Stimulated activated CD8-positive, alpha-beta memory T cell treated with anti-CD3 and anti-CD28 coated beads, Interleukin-12 subunit alpha, Interleukin-12 subunit beta, amount 100 ng/mL, for 4 hours (primary cell): ENCODE measurements at regions not wholly inside any gene's neighbourhood (a gene's known extent, or its start where the extent isn't known, plus 50 kb on each side); places are given as distances from the start of the nearest gene placed in this dataset.

Experiments
- DNase-seq: peaks from one replicate; pipeline ENCODE4 v3.0.0-alpha.2; 2020; ENCODE audit warnings: low read depth

DNA sequence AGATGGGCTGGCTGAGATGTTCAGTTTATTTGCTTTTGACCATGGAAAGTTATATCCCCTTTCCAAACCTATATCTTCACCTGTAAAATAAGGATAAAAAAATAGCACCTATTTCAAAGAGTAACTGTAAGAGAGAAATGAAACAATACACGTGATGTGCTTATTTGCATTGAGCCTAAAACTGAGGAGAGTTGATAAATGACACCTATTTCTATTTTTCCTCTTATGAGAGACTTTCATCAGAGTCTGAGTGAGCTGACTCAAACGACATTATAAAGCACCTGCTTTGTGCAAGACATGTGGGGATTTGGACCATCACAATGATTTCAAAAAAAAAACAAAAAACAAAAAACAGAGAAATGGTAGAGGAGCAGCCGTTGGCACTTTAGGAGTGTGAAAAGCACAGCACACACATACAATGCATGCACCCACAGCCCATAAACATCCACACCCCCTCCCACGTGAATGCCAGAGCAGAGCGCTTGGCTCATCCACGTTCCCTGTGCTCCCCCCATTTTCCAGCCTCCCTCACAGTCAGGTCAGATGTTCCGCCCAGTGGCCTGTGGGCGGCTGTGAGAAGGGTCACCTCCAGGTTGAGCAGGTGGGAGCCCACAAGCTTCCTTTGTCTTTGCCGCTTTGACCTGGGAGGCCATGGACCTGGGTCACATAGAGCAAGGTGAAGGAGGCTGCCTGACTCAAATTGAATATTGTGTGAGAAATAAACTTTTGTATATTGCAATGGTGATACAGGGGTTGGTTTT, 253.2 kb upstream of the ZNF32 start:
- DNase-seq, result no peak

- DNase-seq, result no peak
Measured at GRCh38 chr10:43901302-43901701, 252.6 kb upstream of the ZNF32 start.

DNA sequence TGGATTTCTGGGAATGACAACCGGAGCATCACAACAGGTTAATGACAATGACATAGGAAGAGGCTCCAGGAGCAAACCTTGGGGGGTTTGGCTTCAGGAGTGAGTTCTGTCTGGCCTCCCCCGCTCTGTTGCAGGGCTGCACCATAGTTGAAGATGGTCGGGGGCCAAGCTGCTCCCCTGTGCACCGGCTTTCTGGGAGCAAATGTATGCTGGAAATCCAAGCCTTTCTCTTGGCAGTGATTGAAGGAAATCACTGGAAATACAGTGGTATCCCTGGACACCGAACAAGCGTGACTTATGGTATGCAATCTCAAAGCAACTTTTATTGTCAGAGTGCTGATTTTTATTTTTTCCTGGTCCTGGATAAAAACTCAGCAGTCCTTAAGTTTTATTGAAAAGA, 251.9 kb upstream of the ZNF32 start:
- no peak for DNase-seq

GRCh38 chr10:43899224-43899959, 250.7 kb upstream of the ZNF32 start:
- no peak for DNase-seq

DNA sequence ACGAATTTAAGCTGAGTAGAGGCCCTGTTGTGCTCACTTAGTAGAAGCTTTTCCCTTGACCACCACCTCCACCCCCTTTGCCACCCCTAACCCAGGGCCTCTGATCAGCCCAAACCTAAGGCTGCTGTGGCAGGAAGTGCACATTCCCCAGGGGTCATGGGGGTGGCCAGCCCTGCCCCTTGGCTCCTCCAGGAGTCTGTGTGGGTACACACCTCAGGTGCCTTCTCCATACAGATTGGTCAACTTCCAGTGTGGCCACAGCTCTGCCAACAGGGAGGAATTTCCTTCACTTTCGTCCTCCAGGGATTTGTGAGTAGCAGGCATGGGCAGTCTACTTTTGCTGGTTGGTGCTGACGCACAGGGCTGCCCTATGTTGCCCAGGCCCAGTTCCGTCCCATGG, 249.9 kb upstream of the ZNF32 start:
- no peak for DNase-seq

GRCh38 chr10:43897765-43898419, 249.2 kb upstream of the ZNF32 start:
- no peak for DNase-seq

- DNase-seq, result no peak
Measured at GRCh38 chr10:43892062-43892770, 243.5 kb upstream of the ZNF32 start.

GRCh38 chr10:43891241-43891640, 242.6 kb upstream of the ZNF32 start:
- no peak for DNase-seq

GRCh38 chr10:43890124-43890523, 241.4 kb upstream of the ZNF32 start:
- no peak for DNase-seq

- DNase-seq, result no peak
Measured at GRCh38 chr10:43888586-43888985, 239.9 kb upstream of the ZNF32 start.

DNA sequence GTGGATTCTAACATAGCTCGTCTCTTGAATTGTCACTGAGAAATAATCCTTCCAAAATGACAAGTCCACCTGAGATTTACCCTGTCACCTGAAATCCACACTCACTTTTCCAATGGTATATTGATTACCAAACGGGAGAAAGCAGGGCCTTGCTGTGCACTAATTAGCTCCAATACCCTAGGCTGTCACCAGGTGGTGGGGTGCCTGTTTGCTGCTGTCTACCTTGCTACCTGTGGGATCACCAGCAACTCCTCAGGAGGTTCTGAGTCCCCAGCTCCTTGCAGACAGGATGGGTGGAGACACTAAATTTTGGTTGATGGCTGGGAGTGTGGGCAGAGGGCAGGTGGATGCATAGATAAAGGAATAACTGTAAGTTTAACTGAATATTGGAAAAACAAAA, 237.2 kb upstream of the ZNF32 start:
- DNase-seq, result no peak

DNA sequence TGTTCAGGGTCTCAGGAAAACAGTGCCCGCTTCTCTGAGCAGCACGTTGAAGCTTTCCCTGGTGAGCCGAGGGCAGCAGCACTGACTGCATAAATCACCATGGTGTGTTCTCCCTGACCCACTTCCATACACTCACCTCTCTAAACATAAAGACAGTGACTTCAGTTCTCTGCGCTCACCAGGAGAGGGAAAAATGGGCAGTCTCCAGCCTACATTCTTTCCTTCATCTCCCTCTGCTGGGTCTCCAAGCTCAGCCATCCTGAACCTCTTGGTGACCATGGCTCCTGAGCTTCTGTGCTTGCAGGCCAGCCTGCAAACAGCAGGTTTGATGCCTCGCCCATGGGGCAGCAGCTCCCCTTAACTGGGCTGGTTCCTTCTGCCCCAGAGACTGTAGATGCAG, 236.6 kb upstream of the ZNF32 start:
- no peak for DNase-seq

DNA sequence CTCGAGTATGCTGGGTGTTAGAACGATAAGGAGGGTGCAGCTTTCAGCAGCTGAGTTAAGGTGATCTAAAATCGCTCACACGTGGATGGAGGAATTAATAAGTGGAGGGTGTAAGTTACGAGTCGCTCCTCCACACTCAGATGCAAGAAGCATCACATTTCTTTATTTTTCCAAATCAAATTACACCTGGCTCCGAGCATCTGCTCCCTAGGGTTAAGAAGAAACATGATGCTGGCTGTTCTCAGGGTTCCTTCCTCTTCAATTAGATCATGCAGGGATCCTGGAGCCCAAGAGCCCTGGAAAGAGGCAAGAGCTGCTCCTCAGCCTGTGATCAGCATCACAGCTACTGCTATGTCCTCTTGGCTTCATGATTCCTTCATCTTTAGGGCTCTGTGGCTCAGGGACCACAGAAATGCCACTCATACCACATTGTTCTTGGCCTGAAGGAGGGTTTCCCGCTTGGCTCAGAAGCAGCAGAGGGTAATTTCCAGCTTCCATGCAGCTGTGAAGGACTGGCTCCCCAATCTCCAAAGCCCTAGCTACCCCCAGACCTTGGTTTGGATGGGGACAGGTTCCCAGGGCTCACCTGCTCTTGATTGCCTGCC, 235.9 kb upstream of the ZNF32 start:
- DNase-seq, result no peak

DNA sequence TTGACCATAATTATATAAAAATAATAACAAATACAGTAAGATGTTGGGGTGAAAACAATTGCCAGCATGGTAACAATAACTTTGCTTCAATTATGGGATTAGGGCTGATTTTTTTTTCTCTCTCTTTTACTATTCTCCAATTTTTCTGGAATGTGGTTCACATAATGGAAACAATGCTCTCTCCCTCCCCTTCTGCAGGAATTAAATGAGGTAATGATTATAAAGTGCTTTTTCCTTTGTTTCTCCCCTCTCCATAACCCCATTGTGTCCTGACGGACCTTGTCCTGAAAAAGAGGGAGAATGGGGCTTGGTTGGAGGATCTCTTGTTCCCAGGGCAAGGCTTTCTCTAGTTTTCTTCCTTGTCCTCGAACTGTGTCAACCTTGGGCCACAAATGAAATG, 234.0 kb upstream of the ZNF32 start:
- DNase-seq, result no peak

DNA sequence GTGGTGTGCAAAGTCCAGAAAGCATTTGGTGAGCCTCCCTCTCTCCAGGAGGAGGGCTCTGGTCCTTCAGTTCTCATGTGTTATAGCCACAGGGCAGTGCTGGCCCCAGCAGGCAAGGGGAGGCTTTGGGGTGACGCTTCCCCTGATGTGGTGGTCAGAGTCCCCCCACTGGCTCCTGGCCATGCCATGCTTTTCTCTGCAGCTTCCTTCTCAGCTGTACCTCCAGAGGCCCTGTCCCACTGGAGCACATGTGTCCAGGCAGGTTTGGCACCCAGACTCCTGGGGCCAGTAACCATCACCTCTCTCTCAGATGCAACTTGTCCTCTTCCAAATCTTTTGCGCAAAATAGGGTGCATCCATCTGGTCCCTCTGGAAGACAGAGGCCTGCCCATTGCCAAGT, 233.0 kb upstream of the ZNF32 start:
- no peak for DNase-seq

GRCh38 chr10:43880160-43880559, 231.5 kb upstream of the ZNF32 start:
- DNase-seq, result no peak

GRCh38 chr10:43879742-43880141, 231.1 kb upstream of the ZNF32 start:
- no peak for DNase-seq

DNA sequence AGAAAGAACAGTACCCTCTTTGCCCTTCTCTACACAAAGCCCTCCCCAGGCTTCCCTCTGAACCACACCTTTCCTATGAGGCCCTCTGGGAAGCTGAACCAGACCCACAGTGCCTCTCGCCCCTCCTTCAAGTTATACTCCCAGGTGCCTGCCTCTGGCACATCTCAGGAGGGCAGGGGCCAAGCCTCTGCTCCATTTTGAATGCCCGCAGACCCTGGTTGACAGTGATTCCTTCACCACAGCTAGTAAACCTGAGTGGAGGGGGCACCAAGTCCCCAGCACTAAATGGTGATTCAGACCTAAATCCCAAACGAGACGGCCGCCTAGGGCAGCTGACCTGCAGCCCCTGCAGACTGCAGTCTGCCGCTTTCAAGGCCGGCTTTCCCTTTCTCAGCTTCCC, 230.5 kb upstream of the ZNF32 start:
- DNase-seq, result no peak

DNA sequence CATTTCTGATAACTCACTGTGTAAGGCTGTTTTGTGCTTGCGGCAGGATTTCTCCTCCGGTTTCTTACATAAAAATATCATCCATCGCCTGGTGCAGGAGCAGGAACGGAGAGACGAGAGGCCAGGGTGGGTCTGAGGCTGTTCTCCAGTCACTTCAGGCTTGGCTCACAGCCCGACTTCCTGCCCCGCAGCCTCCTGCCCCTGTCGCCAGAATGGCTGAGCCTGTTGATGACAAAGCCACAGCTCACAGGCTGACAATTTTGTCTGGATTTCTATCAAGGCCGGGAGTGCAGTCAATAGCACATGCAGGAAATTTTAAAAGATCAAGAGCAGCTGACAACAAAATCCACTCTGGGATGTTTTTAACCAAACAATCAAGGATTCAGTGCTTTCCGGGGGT, 229.7 kb upstream of the ZNF32 start:
- no peak for DNase-seq

DNA sequence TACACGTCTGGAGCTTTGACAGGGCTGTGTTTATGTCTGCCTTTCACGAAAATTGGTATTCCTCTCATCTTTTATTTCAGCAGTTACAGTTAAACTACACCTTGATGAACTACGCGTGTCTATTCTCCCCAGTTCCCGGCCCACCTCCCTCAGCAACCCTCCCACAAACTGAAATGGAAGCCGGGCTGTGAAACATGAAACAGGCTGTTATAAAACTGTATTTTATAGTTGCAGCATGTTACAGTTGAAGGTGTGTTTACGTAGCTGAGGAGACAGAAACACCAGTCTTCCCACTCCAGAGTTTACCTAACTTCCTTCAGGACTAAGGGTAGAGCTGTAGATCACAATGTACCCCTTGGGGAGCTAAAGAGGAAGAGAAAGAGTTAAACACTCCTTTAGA, 228.3 kb upstream of the ZNF32 start:
- DNase-seq, result no peak

DNA sequence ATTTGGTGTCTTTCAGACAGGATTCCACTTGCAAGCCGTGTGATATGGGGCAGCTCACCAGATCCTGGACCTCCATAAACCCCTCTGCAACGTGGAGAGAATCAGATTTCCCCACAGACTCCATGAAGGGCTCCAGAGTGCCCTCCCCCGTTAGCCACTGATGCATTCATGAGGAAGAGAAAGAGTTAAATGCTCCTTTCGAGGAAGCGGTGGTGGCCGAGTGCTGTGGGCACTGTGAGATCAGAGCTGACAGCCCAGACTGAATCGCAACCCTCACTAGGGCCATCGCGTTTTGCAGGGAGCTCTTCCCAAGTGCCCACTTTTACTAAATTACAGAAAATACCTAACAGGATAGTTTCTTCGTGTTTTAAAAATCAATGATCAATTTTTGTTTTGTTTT, 226.3 kb upstream of the ZNF32 start:
- DNase-seq, result no peak

- DNase-seq, result no peak
Measured at GRCh38 chr10:43873717-43874116, 225.0 kb upstream of the ZNF32 start.
